ENCODE measurements at regions not wholly inside any gene's neighbourhood (a gene's known extent, or its start where the extent isn't known, plus 50 kb on each side); places are given as distances from the start of the nearest gene placed in this dataset.
A peak's percentile ranks its signal among the peaks of the same experiment; 100 is the strongest.

DNA sequence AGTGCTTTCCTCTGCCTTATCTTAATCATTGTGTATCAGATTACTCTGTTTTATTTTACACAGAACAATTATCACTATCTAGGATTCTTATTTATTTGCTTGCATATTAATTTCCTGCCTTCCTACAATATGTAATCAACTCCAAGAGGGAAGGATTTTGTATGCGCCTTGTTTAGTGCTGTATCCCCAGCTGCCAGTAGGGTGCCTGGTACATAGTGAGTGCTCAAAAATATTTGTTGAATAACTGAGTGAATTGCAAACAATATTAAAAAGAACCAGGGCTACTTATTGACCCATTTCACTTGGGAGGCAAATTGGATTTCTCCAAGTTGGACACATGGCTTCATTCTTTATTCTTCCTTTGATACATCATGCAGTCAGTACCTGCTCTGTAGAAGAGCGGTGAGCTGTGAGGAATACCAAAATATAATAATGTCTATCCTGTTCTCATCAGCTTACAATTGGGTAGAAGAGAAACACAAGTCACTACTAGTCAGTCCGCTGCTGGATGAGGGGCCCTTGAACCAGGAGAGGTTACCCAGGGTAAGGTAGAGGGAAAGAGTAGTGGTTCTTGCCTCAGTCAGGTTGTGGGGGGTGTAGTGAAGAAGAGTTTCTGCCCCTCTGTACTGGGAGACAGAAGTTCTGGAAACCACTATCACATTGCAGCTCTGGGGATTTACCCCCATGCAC is 233.9 kb upstream of the ZBTB20 start:
- no peak overlapping the region for H3K4me3 ChIP-seq (ENCODE audit: insufficient read depth, low read depth, low read length)
- no peaks in the 10 kb centered on the region for H3K9me3 ChIP-seq (ENCODE audit: control insufficient read depth, low read length)
- no peaks in the 10 kb centered on the region for H3K27me3 ChIP-seq (ENCODE audit: control insufficient read depth, insufficient read depth, low read length, poor library complexity, severe bottlenecking)
- H3K36me3 ChIP-seq (ENCODE audit: control insufficient read depth, insufficient read depth, low read length): no peaks in the 10 kb centered on the region
- no peak overlapping the region for H3K27ac ChIP-seq (ENCODE audit: insufficient read depth, low read depth, low read length, poor library complexity, severe bottlenecking)
- WGBS, 2 experiments: 86 to 100% methylated on average over 2 to 3 of the region's 3 CpGs
- peaks cover 4% of the 10 kb centered on the region for H3K4me1 ChIP-seq (ENCODE audit: control insufficient read depth, insufficient read depth, low read length)

DNA sequence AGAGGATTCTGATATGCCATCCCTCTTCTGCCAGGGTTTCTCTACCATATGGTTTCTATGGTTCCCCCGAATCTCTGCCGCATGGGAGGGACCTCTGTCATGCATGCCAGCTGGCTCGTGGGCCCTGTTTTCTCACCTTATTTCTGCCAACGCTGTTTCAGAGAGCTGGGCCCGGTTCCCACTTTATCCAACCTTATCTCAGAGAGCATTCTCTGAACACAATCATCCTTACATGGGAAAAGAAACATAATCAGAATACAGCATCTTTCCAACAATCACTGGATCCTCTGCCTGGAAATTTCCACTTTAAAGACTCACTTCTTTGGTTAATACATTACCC is 234.5 kb upstream of the ZBTB20 start:
- H3K9me3 ChIP-seq (ENCODE audit: control insufficient read depth, low read length): no peaks in the 10 kb centered on the region
- peaks cover 9% of the 10 kb centered on the region for H3K4me1 ChIP-seq (ENCODE audit: control insufficient read depth, insufficient read depth, low read length)
- WGBS, 2 experiments: 86 to 93% methylated on average over 5 of the region's 5 CpGs
- H3K4me3 ChIP-seq (ENCODE audit: insufficient read depth, low read depth, low read length): no peak overlapping the region
- H3K27ac ChIP-seq (ENCODE audit: insufficient read depth, low read depth, low read length, poor library complexity, severe bottlenecking): no peak overlapping the region
- H3K27me3 ChIP-seq (ENCODE audit: control insufficient read depth, insufficient read depth, low read length, poor library complexity, severe bottlenecking): no peaks in the 10 kb centered on the region
- H3K36me3 ChIP-seq (ENCODE audit: control insufficient read depth, insufficient read depth, low read length): no peaks in the 10 kb centered on the region

DNA sequence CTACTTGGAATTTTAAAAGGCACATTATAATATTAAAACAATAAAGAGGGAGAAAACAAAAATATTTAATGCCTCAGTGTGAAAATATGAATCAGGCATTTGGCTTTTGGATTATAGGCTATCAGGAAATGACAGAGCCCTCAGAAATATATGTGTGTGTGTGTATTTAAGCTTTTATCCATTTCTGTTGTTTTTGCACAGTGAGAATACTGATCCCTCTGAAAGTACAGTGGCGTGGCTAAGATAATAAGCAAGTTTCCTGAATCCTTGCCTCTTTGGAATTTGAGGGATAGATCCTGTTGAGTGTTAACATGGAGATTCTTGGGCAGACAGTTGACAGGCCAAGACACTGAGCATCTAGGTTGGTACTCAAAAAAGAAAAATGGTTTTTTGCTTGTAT is 234.8 kb upstream of the ZBTB20 start:
- 89 to 98% methylated on average over 1 of the region's 1 CpG for WGBS, 2 experiments
- no peaks in the 10 kb centered on the region for H3K9me3 ChIP-seq (ENCODE audit: control insufficient read depth, low read length)
- H3K4me3 ChIP-seq (ENCODE audit: insufficient read depth, low read depth, low read length): no peak overlapping the region
- H3K4me1 ChIP-seq (ENCODE audit: control insufficient read depth, insufficient read depth, low read length): peaks cover 11% of the 10 kb centered on the region
- H3K36me3 ChIP-seq (ENCODE audit: control insufficient read depth, insufficient read depth, low read length): no peaks in the 10 kb centered on the region
- no peaks in the 10 kb centered on the region for H3K27me3 ChIP-seq (ENCODE audit: control insufficient read depth, insufficient read depth, low read length, poor library complexity, severe bottlenecking)
- H3K27ac ChIP-seq (ENCODE audit: insufficient read depth, low read depth, low read length, poor library complexity, severe bottlenecking): no peak overlapping the region

- Histone ChIP-seq H3K4me1 (ENCODE audit: control insufficient read depth, insufficient read depth, low read length) (peaks cover 16% of the 10 kb centered on the region), H3K36me3 (ENCODE audit: control insufficient read depth, insufficient read depth, low read length) (no peaks in the 10 kb centered on the region), H3K9me3 (ENCODE audit: control insufficient read depth, low read length) (no peaks in the 10 kb centered on the region), H3K4me3 (ENCODE audit: insufficient read depth, low read depth, low read length) (no peak overlapping the region), H3K27ac (ENCODE audit: insufficient read depth, low read depth, low read length, poor library complexity, severe bottlenecking) (no peak overlapping the region), H3K27me3 (ENCODE audit: control insufficient read depth, insufficient read depth, low read length, poor library complexity, severe bottlenecking) (no peaks in the 10 kb centered on the region)
- WGBS, 2 experiments: 100% methylated on average over 1 of the region's 1 CpG
Measured at GRCh38 chr3:115384381-115384780, 237.3 kb upstream of the ZBTB20 start.

DNA sequence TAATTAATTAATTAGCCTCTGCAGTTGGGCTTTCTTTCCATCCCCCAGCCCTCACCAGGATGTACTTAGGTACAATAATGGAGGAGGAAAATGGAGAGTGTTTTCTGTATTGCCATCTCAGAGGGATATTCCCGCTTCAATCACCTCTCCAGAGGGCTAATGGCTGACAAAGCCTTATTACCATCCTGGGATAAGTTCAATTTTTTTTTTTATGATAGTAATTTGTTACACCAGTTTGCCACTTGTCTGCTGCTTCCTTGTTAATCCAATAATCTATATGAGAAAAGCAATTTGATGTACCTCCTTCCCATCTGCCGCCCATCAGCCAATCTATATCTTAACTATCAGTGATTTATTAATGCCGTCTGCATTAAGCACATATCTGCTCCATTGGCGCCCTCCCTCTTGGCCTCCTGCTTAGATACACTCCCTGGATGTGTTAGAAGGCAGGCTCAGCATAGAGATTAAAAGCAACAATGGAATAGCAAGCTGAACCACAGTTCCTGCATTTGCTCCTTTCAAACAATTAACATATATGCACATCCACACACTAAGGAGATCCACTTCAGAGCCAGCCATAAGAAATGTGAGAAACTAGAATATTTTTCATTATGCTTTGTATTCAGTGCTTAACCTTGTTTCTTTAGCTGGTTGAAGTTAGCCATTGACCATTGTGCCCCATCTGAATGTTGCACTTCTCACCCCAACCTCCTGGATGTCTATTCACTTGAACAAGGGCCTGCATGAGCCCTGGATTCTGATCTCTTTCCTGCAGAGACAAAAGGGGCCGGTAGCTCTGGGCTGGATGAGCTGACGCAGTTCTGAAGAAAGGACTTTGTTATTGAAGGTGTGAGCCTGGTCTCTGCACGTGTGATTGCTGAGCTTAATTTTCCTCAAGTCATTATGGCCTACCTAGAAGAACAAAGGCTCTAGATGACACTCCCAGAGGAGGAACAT is 237.3 kb upstream of the GAP43 start:
- WGBS, 2 experiments: 78% methylated on average over 7 of the region's 7 CpGs
- no peaks in the 10 kb centered on the region for H3K9me3 ChIP-seq (ENCODE audit: control insufficient read depth, low read length)
- H3K4me3 ChIP-seq (ENCODE audit: insufficient read depth, low read depth, low read length): no peak overlapping the region
- H3K36me3 ChIP-seq (ENCODE audit: control insufficient read depth, insufficient read depth, low read length): no peaks in the 10 kb centered on the region
- H3K27ac ChIP-seq (ENCODE audit: insufficient read depth, low read depth, low read length, poor library complexity, severe bottlenecking): peak overlapping the region; percentile 12
- H3K4me1 ChIP-seq (ENCODE audit: control insufficient read depth, insufficient read depth, low read length): peaks cover 16% of the 10 kb centered on the region
- no peaks in the 10 kb centered on the region for H3K27me3 ChIP-seq (ENCODE audit: control insufficient read depth, insufficient read depth, low read length, poor library complexity, severe bottlenecking)

- Histone ChIP-seq H3K9me3 (ENCODE audit: control insufficient read depth, low read length) (no peaks in the 10 kb centered on the region), H3K4me1 (ENCODE audit: control insufficient read depth, insufficient read depth, low read length) (peaks cover 16% of the 10 kb centered on the region), H3K27ac (ENCODE audit: insufficient read depth, low read depth, low read length, poor library complexity, severe bottlenecking) (no peak overlapping the region), H3K36me3 (ENCODE audit: control insufficient read depth, insufficient read depth, low read length) (no peaks in the 10 kb centered on the region), H3K4me3 (ENCODE audit: insufficient read depth, low read depth, low read length) (no peak overlapping the region), H3K27me3 (ENCODE audit: control insufficient read depth, insufficient read depth, low read length, poor library complexity, severe bottlenecking) (no peaks in the 10 kb centered on the region)
- WGBS, 2 experiments: 81 to 100% methylated on average over 1 of the region's 1 CpG
Measured at GRCh38 chr3:115388166-115388565, 235.1 kb upstream of the GAP43 start.

GRCh38 chr3:115388811-115389210 is 234.5 kb upstream of the GAP43 start:
- no peaks in the 10 kb centered on the region for H3K9me3 ChIP-seq (ENCODE audit: control insufficient read depth, low read length)
- H3K4me1 ChIP-seq (ENCODE audit: control insufficient read depth, insufficient read depth, low read length): peaks cover 16% of the 10 kb centered on the region
- no peaks in the 10 kb centered on the region for H3K36me3 ChIP-seq (ENCODE audit: control insufficient read depth, insufficient read depth, low read length)
- H3K27me3 ChIP-seq (ENCODE audit: control insufficient read depth, insufficient read depth, low read length, poor library complexity, severe bottlenecking): no peaks in the 10 kb centered on the region
- no peak overlapping the region for H3K27ac ChIP-seq (ENCODE audit: insufficient read depth, low read depth, low read length, poor library complexity, severe bottlenecking)
- H3K4me3 ChIP-seq (ENCODE audit: insufficient read depth, low read depth, low read length): no peak overlapping the region
- 94% methylated on average over 3 of the region's 3 CpGs for WGBS, 2 experiments

- Histone ChIP-seq H3K9me3 (ENCODE audit: control insufficient read depth, low read length) (no peaks in the 10 kb centered on the region), H3K36me3 (ENCODE audit: control insufficient read depth, insufficient read depth, low read length) (no peaks in the 10 kb centered on the region), H3K27ac (ENCODE audit: insufficient read depth, low read depth, low read length, poor library complexity, severe bottlenecking) (no peak overlapping the region), H3K4me3 (ENCODE audit: insufficient read depth, low read depth, low read length) (no peak overlapping the region), H3K4me1 (ENCODE audit: control insufficient read depth, insufficient read depth, low read length) (no peaks in the 10 kb centered on the region), H3K27me3 (ENCODE audit: control insufficient read depth, insufficient read depth, low read length, poor library complexity, severe bottlenecking) (no peaks in the 10 kb centered on the region)
- WGBS, 2 experiments: 95 to 97% methylated on average over 1 of the region's 1 CpG
Measured at GRCh38 chr3:115396801-115397200, 226.5 kb upstream of the GAP43 start.

DNA sequence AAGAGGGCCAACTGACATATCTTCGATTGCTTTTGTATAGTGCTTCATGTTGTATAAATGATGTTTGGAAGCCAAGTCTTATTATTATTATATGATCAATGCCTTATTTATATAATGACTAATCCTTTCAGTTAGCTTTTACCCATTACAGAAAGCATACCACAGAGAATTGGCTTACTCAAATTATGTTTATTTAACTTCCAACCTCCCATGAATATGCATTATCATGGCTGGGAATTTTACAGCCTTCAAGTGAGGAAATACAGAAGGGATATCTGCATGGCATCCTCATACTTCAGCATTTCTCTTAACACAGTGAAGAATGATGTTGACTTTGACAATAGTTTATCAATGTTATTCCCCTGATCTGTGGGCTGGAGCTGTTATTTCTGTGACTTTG is 225.9 kb upstream of the GAP43 start:
- WGBS, 2 experiments: no CpG with 5 or more reads among the region's 1 CpG
- H3K9me3 ChIP-seq (ENCODE audit: control insufficient read depth, low read length): no peaks in the 10 kb centered on the region

GRCh38 chr3:115398506-115398905 is 224.8 kb upstream of the GAP43 start:
- no peaks in the 10 kb centered on the region for H3K4me1 ChIP-seq (ENCODE audit: control insufficient read depth, insufficient read depth, low read length)
- no peaks in the 10 kb centered on the region for H3K9me3 ChIP-seq (ENCODE audit: control insufficient read depth, low read length)
- no peaks in the 10 kb centered on the region for H3K36me3 ChIP-seq (ENCODE audit: control insufficient read depth, insufficient read depth, low read length)
- H3K27me3 ChIP-seq (ENCODE audit: control insufficient read depth, insufficient read depth, low read length, poor library complexity, severe bottlenecking): no peaks in the 10 kb centered on the region
- no peak overlapping the region for H3K27ac ChIP-seq (ENCODE audit: insufficient read depth, low read depth, low read length, poor library complexity, severe bottlenecking)
- WGBS, 2 experiments: 95 to 96% methylated on average over 3 of the region's 3 CpGs
- H3K4me3 ChIP-seq (ENCODE audit: insufficient read depth, low read depth, low read length): no peak overlapping the region

More for the DNA sequence above, 225.9 kb upstream of the GAP43 start:
- Histone ChIP-seq H3K27me3 (ENCODE audit: control insufficient read depth, insufficient read depth, low read length, poor library complexity, severe bottlenecking) (no peaks in the 10 kb centered on the region), H3K4me1 (ENCODE audit: control insufficient read depth, insufficient read depth, low read length) (no peaks in the 10 kb centered on the region), H3K36me3 (ENCODE audit: control insufficient read depth, insufficient read depth, low read length) (no peaks in the 10 kb centered on the region), H3K4me3 (ENCODE audit: insufficient read depth, low read depth, low read length) (no peak overlapping the region), H3K27ac (ENCODE audit: insufficient read depth, low read depth, low read length, poor library complexity, severe bottlenecking) (no peak overlapping the region)
